HG02610 (cell line): ENCODE measurements at regions not wholly inside any gene's neighbourhood (a gene's known extent, or its start where the extent isn't known, plus 50 kb on each side); places are given as distances from the start of the nearest gene placed in this dataset.

Experiments
- ATAC-seq: cut with Tn5 transposase; IDR thresholded peaks from one replicate; pipeline ENCODE4 v1.9.1; 2021; ENCODE audit warnings: mild to moderate bottlenecking, moderate library complexity; ENCODE audit not compliant: unreplicated experiment

DNA sequence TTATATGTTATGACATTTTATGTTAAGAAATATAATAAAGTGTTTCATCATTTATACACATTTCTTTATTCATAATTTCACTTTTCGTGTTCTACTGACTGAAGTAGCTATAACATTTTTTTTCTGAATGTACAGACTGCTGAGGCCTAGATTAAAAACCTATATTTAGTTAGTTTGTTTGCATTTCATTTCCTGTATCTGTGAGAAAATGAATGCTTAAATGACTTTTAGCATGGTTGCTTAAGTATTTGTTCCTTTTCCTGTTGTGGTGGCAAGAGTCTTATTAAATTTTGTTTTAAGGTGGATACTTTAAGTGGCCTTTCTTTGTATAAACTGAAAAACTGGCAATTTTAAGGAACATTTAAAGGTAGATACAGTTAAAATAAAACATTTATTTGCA lies 779.7 kb upstream of the MAN1A1 start:
- ATAC-seq = no peak

DNA sequence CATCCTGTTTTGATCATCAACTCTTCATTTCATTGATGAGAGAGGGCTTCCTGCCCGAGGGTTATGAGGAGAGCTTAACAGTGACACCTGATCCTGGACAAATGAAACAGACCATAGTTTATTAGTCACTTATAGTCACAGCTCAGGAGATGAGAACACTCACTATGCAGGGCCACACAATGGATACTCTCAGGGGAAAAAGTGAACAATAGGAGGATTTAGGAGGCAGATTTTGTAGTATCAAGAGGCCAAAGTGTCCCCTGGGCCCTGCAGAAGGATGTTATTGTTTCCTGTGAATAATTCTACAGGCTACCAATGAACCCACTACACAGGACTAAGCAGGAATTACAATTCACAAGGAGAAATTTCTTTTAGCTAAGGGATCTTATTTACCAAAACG lies 772.8 kb upstream of the MAN1A1 start:
- ATAC-seq = no peak

DNA sequence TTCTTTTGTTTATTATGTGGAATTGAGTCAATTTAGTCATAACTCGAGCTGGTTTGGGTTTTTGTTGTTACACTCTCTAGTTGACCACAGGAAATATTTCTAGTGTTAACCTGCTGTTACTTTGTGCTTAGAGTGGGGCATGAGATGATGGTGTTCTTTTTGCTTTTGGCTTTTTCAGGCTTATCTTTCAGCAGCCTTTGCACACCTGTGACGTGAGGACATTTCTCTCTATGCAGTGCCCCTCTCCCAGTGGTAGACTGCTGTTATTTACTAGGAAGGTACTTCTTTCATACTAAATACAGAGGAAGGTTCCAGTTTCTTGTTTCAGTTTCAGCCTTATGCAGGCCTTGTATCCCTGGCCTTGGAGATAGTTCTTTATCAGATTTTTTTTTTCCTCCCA lies 766.8 kb upstream of the MAN1A1 start:
- ATAC-seq = peak; percentile 64

DNA sequence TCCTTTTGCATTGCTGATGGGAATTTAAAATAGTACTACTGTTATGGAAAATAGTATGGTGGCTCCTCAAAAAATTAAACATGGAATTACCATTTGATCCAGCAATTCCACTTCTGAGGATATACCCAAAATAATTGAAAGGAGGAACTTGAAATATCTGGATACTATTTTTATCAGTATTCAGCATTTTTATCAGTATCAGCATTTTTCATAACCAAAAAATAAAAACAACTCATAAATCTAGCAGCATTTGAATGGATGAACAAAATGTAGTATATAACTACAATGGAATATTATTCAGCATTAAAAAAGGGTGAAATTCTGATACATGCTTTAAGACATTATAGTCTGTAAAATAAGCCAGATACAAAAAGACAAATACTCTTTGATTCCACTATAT lies 763.4 kb upstream of the MAN1A1 start:
- no peak for ATAC-seq

DNA sequence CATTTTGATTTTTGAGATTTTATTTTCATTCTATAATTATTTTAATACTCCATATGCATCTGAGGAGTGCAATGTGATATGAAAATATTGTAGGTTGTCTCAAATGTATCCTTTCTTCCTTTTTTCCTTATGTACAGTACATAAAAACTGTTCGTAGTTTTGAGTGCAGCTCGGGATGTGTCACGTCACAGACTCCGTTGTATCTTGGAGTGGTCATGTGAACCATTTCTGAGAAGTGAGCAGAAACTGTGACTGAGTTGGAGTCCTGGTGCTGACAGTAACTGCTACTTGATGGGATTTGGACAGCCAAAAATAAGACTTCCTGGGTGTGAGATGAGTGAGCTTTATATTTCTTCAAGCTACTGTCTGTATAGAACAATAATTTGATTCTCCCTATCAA lies 761.4 kb upstream of the MAN1A1 start:
- no peak for ATAC-seq

DNA sequence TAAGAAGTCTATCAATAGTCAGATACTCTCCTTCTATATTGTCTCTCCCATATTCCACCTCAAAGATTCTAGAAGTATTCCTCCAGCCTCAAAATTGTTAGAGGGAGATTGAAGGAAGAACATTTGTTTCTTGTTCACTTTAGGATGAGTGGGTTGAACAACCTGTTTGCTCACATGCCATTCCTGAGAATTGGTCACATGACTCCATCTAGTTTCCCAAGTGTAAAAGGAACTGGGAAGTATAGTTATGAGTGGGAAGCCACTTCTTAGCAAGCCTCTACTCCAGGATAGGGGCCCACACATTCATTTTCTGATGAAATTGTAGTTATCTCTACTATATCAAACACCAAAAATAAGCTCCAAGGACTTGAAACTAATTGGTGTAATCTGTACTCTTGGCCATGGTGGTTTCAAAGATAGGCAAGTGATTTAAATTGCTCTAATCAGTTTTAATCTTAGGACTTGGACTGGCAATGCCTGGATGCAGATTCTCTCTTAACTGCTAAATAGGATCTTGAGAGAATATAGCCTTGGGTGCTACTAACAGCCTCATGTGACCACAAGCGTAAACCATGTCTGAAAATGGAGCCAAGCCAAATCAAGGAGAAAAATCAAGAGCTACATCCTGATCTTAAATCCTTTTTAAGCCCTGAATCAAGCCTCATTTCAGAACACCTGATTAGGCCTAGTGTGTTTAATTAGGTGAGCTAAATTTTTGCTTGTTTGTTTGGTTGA lies 758.7 kb upstream of the MAN1A1 start:
- no peak for ATAC-seq

DNA sequence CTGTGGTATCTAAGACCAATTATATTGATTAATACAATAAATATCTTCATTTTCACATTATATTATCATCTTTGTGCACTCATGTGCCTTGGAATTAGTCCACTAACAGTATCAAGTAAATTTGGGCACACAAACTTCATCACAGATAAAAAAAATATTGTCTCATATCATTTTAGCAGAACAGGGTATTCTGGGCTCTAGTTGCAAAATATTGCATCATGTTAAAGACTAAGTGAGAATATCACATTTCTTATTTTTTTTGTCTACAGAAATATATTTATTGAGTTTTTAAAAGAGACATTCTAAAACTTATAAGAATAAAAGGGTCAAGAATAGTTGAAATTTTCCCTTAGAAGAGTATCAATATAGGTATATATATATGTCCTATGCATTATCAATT lies 754.1 kb upstream of the MAN1A1 start:
- no peak for ATAC-seq

DNA sequence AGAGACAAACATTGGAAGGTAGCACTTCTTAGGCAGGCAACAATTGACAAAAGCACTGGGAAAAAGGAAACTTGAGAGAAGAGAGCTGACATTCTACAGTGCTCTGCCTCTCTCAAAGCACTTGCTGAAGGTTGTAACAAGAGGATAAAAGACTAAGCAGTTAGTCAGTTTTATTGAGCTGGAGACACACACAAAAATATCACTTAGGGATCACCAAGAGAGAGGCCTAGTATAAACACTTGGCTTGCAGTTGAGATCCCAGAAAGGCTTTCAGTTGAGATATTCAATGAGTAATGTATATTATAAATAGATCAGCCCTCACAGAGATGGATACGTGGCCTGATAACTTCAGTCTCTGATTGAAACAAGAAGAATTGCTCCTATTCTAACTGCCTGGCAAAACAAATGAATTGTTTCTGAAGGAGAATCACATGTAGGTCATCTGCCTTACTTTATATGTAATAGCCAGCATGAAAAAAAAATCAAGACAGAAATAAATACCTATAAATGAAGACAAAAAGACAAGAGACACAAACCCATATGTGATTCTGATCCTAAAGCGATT lies 747.2 kb upstream of the MAN1A1 start:
- ATAC-seq = no peak

DNA sequence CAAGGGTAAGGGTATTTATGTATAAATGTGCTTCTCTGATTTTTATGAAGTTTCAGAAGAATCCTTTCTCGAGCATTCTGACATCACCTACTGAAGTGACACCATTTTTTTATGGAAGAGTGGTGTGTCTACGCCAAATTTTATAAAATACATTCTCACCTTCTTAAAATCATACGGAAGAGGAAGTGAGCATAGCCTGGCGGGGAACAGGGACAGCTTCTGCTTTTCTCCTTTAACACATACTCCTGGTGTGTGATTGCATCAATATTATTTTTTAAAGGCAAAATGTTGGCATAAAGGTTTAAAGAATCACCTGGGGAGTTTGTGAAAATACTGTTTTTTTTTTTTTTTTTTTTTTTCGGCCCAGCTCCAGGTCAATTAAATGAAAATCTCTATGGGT lies 733.6 kb upstream of the MAN1A1 start:
- no peak for ATAC-seq

DNA sequence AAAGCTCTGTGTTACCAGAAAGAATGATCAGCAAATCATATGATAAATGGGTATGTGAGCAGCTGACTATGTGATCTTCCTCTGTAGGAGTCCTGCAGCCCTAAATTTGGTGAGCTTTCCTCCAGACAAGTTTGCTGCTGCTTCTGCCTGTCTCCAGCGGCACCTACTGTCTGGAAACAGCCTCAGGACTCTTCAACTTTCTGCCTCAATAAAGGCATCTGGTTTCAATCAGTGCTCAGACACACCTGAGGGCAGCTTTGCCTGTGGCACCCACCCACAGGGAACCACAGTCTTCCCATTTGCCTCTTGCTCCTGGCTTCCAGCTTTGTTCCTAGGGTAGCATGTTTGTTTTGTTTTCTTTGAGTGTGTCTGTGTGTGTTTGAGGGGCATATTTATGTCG lies 727.9 kb upstream of the MAN1A1 start:
- ATAC-seq = no peak

DNA sequence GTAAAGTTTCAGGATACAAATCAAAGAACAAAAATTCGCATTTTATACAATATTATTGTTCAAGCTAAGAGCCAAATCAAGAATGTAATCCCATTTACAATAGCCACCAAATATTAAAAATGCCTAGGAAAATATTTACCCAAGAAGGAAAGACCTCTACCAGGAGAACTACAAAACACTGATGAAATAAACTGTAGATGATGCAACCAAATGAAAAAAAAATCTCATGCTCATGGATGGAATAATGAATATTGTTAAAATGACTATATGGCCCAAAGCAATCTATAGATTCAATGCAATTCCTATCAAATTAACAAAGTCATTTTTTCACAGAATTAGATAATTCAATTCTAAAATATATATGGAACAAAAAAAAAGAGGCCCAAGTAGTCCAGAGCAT lies 708.8 kb upstream of the MAN1A1 start:
- ATAC-seq = no peak

DNA sequence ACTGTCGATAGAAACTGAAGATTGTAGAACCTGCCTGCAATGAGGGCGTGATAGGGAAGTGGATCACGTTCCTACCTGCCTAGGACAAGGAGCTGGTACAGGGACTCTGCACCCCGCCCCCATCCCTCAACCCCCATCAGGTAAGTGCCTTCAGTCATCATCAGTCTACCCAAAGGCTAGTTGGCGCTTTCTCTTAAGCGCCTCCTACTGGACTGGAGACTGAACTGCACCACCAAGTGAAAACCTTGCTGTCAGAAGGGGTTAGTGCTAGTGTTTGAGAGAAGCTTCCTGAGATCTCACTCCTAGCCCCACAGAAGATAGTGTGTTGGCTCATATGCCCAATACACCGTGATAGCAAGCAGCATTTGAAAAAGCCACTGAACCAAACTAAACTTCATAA lies 706.5 kb upstream of the MAN1A1 start:
- ATAC-seq = no peak

DNA sequence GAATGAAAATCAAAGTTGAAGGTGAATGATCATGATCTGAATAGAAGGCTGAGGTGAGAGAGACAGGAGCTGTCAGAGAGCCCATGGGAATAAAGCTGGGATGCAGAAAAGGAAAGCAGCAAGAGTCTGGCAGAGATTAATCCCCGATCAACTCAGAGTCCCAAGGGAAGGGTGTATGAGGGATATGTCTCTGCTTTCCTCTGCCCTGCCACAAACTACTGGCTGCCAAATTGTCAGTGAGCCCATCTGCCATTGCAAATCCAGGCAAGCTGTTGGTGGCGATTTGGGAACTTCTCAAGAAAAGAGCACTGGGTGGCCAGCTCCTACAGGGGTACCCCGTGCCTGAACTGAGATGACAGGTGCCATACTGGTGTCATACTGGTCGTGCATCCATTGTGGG lies 705.5 kb upstream of the MAN1A1 start:
- ATAC-seq = no peak

DNA sequence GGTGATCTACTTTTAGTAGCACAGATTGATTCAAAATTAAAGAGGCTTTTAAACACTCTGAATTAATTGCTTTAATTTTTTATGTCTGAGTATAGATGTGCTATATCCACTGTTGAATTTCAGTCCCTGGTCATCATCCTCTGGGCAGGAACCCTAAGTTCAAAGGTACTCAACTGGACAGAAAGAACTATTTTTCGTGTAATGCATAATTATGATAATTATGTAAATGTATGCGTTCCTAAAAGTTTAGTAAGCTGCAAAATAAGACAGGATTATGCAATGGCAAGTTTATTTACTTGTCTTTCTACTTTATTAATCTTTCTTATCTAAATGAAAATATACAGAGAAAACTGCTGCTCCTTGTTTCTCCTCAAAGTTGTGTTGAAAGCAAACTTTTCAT lies 690.1 kb upstream of the MAN1A1 start:
- ATAC-seq = no peak

DNA sequence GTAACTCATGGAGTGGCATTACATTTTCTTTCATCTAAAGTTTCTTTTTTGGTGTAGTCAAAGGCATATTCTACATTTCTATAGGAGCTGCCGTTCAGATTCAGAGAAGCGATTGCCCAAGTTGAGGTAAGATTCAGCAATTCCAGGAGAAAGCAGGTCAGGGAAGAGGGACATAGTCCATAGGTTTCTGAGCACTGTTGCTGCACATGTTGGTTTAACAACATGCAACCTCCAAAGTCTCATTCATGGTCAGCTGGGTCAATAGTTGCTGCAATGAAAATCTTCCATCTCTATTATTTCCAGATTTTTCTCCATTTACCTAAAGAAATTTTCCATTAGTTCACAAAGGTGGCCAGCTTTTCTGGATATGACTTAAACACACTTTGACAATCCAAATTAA lies 682.3 kb upstream of the MAN1A1 start:
- no peak for ATAC-seq

DNA sequence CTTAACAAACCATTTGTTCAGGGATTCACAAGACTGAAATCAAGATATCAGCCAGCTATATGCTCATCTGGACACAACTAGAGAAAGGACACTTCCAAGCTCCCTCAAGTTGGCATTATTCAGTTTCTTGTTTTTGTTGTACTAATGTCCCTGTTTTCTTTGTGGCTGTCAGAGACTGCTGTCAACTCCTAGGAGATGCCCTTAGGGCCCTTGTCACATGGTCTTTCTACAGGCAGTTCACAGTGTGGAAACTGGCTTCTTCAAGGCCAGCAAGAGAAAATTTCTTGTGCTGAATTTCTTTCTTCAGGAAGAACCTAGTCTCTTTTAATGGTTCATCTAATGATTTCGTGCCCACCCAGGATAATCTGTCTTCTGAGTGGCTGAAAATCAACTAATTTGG lies 677.2 kb upstream of the MAN1A1 start:
- no peak for ATAC-seq

DNA sequence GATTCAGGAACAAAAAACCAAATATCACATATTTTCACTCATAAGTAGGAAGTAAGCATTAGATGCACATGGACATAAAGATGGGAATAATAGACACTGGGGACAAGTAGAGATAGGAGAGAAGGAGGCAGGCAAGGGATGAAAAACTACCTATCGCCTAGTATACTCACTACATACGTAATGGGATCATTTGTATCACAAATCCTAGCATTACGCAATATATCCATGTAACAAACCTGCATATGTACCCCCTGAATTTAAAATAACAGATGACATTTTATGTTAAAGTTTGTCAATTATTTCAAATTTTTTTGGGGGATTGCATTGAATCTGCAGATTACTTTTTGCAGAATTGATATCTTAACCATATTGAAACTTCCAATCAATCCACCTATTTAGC lies 660.5 kb upstream of the MAN1A1 start:
- no peak for ATAC-seq

DNA sequence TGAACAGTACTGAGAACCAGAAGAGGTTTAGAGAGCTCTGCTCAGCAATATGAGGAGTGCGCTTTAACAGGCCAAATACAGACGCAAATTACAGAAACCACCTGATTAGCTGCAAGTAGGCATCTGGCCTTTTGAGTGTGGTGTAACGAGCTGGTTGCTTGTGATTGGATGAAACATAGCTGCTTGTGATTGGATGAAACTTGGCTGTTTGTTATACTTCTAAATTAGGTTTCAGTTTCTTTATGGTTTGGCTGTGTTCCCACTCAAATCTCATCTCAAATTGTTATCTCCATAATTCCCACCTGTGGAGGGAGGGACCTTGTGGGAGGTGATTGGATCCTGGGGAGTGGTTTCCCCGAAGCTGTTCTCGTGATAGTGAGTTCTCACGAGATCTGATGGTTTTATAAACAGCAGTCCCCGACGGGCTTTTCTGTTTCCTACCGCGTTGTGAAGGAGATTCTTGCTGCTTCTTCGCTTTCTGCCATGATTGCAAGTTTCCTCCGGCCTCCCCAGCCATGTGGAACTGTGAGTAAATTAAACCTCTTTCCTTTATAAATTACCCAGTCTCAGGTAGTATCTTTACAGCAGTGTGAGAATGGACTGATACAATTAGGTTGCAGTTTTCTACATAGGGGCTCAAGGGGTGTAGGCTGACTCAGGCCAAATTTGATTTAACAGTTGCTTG lies 655.9 kb upstream of the MAN1A1 start:
- ATAC-seq = no peak

DNA sequence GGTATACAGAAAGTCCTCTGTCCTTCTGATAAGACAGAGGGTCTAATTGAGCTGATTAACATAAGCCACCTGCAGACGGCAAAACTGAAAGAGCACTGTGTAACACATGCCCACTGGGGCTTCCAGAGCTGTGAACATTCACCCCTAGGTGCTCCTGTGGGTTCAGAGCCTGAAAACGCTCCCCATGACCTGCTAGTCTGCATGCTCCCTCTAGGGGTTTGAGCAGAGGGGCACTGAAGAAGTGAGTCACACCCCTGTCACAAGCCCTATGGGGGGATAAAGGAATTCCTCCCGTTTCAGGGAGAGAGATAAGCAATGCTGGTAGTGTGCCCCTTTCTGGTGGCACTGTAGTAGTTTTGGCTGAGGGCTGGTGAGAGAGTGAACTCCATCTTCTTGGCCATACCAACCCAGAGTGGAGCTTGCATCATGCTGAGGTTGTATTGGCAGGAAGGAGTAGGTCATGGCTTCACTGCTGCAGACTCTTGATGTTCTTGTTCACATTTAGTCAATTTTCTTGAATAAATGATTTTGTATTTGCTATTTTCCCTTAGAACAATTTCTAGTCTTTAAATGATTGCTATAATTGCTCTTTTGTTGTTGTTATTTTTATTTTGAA lies 637.5 kb upstream of the MAN1A1 start:
- ATAC-seq = no peak

DNA sequence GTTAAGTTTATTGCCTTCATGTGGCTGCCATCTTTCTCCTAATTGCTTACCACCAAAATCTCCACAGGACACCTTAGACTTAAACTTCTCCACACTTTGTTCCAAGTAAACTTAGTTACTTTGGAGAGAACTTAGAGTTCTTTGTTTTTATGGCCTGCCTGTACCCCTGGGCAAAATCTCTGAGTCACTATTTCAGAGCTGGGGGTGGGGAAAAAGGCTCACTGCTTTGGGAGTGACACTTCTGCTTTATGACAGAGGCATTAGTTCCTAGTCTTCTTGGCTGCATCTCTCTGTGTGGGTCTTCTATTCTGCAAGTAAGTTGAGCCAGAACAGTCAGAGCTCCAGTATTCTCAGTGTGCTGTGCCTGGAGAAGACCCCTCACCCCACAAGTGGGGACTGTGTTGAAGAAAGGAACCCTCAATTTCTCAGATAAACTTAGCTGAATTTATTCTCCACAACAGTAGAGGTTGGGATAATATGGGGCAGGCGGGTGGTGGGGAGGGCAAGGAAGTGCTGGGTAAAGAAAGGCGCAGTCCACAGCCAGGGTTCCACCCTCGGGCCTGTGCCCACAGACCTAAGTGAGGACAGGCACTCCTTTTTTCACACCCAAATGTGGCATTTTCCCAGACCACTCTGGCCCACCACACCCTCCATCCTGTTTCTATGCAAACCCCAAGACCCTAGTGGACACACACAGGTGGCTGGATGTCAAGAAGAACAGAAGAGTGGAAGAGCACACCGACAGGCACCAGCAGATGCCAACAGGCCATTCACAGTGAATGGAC lies 636.6 kb upstream of the MAN1A1 start:
- no peak for ATAC-seq

DNA sequence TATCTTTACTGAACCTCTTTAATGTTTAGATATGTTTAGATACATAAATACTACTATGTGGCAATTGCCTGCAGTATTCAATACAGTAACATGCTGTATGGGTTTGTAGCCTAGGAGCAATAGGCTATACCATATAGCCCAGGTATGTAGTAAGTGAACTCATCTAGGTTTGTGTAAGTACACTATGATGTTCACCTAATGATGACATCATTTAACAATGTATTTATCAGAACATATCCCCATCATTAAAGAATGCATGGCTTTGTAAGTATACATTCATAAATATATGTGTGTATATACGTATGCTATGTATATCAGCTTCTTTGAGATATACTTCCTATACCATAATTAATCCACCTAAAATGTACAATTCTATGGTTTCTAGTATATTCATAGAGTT lies 631.2 kb upstream of the MAN1A1 start:
- ATAC-seq = no peak
